HEK293T (cell line): ENCODE measurements at regions not wholly inside any gene's neighbourhood (a gene's known extent, or its start where the extent isn't known, plus 50 kb on each side); places are given as distances from the start of the nearest gene placed in this dataset.

Source experiments
- BHLHE40 ChIP-seq: fragments of 450-650 bp; IDR thresholded peaks from 2 replicates; pipeline ENCODE4 v1.6.1; 2016; ENCODE audit warnings: mild to moderate bottlenecking, moderate library complexity, borderline replicate concordance
- FOXA1 ChIP-seq: fragments of 450-650 bp; IDR thresholded peaks from 2 replicates; pipeline ENCODE4 v1.6.1; 2016; ENCODE audit warnings: mild to moderate bottlenecking
- FOXK2 ChIP-seq: fragments of 450-650 bp; IDR thresholded peaks from 2 replicates; pipeline ENCODE4 v1.6.1; 2016; ENCODE audit warnings: mild to moderate bottlenecking
- SP1 ChIP-seq: fragments of 450-650 bp; IDR thresholded peaks from 2 replicates; pipeline ENCODE4 v1.6.1; 2017
- SUZ12 ChIP-seq: fragments of 450-650 bp; IDR thresholded peaks from 2 replicates; pipeline ENCODE4 v1.6.1; 2016; ENCODE audit warnings: mild to moderate bottlenecking
- TARDBP ChIP-seq: fragments of 450-650 bp; IDR thresholded peaks from 2 replicates; pipeline ENCODE4 v1.6.1; 2016

GRCh38 chr16:26391833-26392232 is 674.9 kb upstream of the C16orf82 start:
- no peak for TF ChIP-seq FOXA1
- no peak for TF ChIP-seq SP1
- TF ChIP-seq BHLHE40: no peak
- TF ChIP-seq TARDBP: no peak
- no peak for TF ChIP-seq SUZ12
- TF ChIP-seq FOXK2: no peak
